ENCODE measurements at regions not wholly inside any gene's neighbourhood (a gene's known extent, or its start where the extent isn't known, plus 50 kb on each side); places are given as distances from the start of the nearest gene placed in this dataset.

DNA sequence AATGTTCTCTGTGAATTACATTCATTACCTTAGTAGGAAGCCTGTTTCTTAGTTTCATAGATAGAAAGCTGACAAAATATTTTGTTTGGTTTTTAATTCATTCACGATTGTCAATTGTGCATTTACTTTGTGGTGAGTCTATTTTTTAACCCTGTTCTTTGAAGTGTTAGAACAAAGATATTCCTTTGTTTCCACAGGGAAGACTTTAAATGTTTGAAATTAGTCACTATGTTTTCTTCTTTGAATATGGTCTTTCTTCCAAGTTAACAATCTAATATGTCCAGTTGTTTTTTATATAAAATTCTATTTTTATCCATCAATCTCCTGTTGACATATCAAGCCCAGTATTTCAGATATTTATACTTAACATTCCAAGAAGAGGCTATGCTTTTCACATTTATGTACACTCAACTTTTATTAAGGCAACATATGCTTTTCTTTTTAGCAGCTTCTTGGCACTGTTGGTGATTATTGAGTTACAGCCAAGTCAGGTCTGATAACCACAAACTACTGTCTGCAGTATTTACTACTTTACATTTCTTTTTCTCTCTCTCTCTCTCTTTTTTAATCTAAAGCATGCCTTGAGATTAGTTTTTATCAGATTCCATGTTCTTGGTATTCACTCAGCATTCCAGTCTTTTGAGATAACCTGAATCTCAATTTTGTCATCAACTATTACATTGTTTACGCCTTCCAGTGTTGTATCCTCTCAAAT lies 812.8 kb upstream of the SLC10A2 start:
- Histone ChIP-seq H3K4me3 (replicated peaks in 1 of 3) (no peak overlapping the region), H3K9me3 (no peaks in the 10 kb centered on the region), H3K36me3 (no peaks in the 10 kb centered on the region), H3K27me3 (no peaks in the 10 kb centered on the region), H3K4me1 (no peaks in the 10 kb centered on the region), H3K27ac (no peak overlapping the region)
- DNase-seq = no peak
- TF ChIP-seq, protein P1, sequence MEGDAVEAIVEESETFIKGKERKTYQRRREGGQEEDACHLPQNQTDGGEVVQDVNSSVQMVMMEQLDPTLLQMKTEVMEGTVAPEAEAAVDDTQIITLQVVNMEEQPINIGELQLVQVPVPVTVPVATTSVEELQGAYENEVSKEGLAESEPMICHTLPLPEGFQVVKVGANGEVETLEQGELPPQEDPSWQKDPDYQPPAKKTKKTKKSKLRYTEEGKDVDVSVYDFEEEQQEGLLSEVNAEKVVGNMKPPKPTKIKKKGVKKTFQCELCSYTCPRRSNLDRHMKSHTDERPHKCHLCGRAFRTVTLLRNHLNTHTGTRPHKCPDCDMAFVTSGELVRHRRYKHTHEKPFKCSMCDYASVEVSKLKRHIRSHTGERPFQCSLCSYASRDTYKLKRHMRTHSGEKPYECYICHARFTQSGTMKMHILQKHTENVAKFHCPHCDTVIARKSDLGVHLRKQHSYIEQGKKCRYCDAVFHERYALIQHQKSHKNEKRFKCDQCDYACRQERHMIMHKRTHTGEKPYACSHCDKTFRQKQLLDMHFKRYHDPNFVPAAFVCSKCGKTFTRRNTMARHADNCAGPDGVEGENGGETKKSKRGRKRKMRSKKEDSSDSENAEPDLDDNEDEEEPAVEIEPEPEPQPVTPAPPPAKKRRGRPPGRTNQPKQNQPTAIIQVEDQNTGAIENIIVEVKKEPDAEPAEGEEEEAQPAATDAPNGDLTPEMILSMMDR (IDR thresholded peaks at IDR 0.05) = no peak
- TF ChIP-seq POLR2A (IDR thresholded peaks at IDR 0.05) = no peak
- WGBS, 2 donors = 85 to 86% methylated on average over 2 of the region's 2 CpGs
- intact Hi-C loops (cut with DNase I) = no loop called here

DNA sequence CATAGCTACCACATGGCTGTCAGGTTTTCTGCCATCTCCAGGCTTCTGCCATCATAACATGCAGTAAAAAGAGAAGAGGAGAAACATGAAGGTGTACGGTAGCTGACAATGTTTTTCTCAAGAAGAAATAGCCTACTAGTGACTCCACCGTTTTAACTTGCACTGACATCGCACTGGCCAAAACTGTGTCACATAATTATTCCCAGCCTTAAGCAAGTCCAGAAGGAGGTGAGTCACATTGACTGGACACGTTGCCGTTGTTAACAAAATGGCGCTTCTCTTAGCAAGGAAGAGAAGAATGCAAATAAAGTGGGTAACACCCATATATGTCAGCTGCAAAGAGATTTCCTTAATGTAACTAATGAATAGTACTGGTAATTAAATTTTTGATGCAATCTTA lies 810.4 kb upstream of the SLC10A2 start:
- DNase-seq = no peak
- no peaks in the 10 kb centered on the region for H3K27me3 ChIP-seq
- 91 to 95% methylated on average over 6 of the region's 6 CpGs for WGBS, 2 donors
- no peaks in the 10 kb centered on the region for H3K9me3 ChIP-seq
- H3K4me1 ChIP-seq = no peaks in the 10 kb centered on the region
- no peak overlapping the region for H3K4me3 ChIP-seq (replicated peaks in 1 of 3)
- intact Hi-C loops (cut with DNase I) = no loop called here
- TF ChIP-seq POLR2A (IDR thresholded peaks at IDR 0.05) = no peak
- TF ChIP-seq, protein P1 (IDR thresholded peaks at IDR 0.05) = no peak
- no peak overlapping the region for H3K27ac ChIP-seq
- H3K36me3 ChIP-seq = no peaks in the 10 kb centered on the region

DNA sequence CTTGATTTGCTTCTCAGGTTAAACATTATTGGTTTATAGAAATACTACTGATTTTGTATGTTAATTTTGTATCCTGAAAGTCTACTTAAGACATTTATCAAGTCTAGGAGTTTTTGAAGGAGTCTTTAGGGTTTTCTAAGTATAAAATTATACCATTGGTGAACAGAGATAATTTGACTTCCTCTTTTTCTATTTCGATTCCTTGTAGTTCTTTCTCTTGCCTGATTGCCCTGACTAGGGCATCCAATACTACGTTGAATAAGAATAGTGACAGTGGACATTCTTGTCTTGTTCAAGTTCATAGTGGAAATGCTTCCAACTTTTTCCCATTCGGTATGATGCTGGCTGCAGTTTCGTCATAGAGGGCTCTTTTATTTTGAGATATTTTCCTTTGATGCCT lies 807.5 kb upstream of the SLC10A2 start:
- Histone ChIP-seq H3K27me3 (no peaks in the 10 kb centered on the region), H3K4me3 (replicated peaks in 1 of 3) (no peak overlapping the region), H3K27ac (no peak overlapping the region), H3K36me3 (no peaks in the 10 kb centered on the region), H3K4me1 (no peaks in the 10 kb centered on the region), H3K9me3 (no peaks in the 10 kb centered on the region)
- DNase-seq = no peak
- WGBS, 2 donors = 80 to 83% methylated on average over 4 of the region's 4 CpGs
- TF ChIP-seq POLR2A (IDR thresholded peaks at IDR 0.05) = no peak
- TF ChIP-seq, protein P1 (IDR thresholded peaks at IDR 0.05) = no peak
- intact Hi-C loops (cut with DNase I) = no loop called here

DNA sequence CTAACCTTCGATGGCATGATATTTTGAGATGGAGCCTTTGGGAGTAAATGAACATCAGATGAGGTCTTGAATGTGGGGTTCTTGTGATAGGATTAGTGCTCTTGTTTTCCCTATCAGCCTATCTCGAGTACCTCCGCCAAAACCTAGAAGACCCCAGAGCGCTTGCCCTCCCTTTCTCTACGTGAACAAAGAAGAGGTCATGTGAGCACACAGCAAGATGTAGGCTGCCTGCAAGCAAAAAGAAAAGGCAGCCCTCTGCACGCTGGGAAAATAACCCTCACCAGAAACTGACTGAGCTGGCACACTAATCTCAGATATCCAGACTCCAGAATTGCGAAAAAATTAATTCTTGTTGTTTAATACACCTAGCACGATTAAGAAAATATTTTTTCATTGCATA lies 799.8 kb upstream of the SLC10A2 start:
- Histone ChIP-seq H3K4me1 (no peaks in the 10 kb centered on the region), H3K4me3 (replicated peaks in 1 of 3) (no peak overlapping the region)
- WGBS, 2 donors = 84 to 85% methylated on average over 8 of the region's 8 CpGs

DNA sequence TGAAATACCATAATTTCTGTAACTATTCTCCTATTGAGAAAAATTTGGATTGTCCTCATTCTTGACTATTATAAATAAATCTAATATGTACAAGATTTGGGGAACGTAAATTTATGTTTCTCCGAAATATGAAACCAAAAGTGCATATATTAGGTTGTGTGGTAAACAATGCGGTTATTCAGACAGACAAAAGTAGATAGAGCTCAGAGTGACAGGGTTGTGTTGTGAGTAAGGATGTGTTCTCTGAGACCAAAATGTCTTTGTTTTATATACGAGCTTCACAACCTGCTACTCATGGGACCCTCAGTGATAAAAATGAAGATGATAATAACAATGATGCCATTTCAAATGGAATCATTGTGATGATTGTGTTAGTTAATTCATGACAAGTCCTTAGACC lies 796.3 kb upstream of the SLC10A2 start:
- TF ChIP-seq, protein P1 (IDR thresholded peaks at IDR 0.05) = no peak
- TF ChIP-seq POLR2A (IDR thresholded peaks at IDR 0.05) = no peak
- Histone ChIP-seq H3K9me3 (no peaks in the 10 kb centered on the region), H3K27ac (no peak overlapping the region), H3K27me3 (no peaks in the 10 kb centered on the region), H3K36me3 (no peaks in the 10 kb centered on the region), H3K4me3 (replicated peaks in 1 of 3) (no peak overlapping the region), H3K4me1 (no peaks in the 10 kb centered on the region)
- intact Hi-C loops (cut with DNase I) = no loop called here
- WGBS, 2 donors = 94 to 95% methylated on average over 4 of the region's 4 CpGs
- DNase-seq = no peak

More for the DNA sequence above, 799.8 kb upstream of the SLC10A2 start:
- H3K9me3 ChIP-seq = no peaks in the 10 kb centered on the region
- TF ChIP-seq, protein P1 (IDR thresholded peaks at IDR 0.05) = no peak
- no peak for TF ChIP-seq POLR2A (IDR thresholded peaks at IDR 0.05)
- intact Hi-C loops (cut with DNase I) = no loop called here
- no peaks in the 10 kb centered on the region for H3K36me3 ChIP-seq
- H3K27me3 ChIP-seq = no peaks in the 10 kb centered on the region
- DNase-seq = no peak
- no peak overlapping the region for H3K27ac ChIP-seq

Measured in thyroid gland (tissue), 4 donors.